ENCODE measurements at regions not wholly inside any gene's neighbourhood (a gene's known extent, or its start where the extent isn't known, plus 50 kb on each side); places are given as distances from the start of the nearest gene placed in this dataset.

DNA sequence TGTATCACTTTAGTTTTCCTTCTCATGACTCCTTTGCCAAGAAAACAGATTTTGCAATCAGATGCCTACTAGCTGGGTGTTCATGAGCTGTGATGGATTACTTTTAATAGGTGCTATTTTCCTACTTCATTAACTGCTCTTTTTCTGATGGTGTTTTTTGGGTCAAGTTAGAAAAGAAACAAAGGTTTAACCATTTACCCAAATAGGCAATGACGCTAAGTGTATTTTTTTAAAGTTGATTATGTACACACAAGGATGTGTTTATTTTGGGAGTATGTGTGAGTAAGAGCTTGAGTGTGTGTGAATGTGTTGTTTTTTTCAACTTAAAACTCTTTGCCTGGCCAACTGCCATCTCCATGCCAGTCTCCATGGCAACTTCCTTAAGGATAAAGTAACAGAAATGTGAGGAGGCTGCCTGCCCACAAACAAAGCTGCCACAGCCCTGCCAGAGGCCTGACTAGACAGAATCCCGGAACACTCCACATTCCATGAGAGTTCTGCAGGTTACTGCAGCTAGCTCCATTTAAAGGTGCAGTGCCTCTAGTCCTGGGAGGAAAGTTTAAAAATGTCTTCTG lies 215.6 kb upstream of the RBMS3 start:
- TF ChIP-seq POLR2AphosphoS5 (IDR thresholded peaks at IDR 0.05; ENCODE audit: low read depth, low read length) (no peak), SPI1 (IDR thresholded peaks at IDR 0.05; ENCODE audit: low read depth, low read length) (no peak), POLR2A (IDR thresholded peaks at IDR 0.05; ENCODE audit: low read depth, low read length) (no peak), TAF1 (IDR thresholded peaks at IDR 0.05; ENCODE audit: low read depth, low read length) (no peak), POU2F2 (IDR thresholded peaks at IDR 0.05; ENCODE audit: low read depth, low read length) (no peak)

All from GM12891 (cell line).